GM18498 (cell line): ENCODE measurements at regions not wholly inside any gene's neighbourhood (a gene's known extent, or its start where the extent isn't known, plus 50 kb on each side); places are given as distances from the start of the nearest gene placed in this dataset.
"Not testable (repeated sequence)": the region's sequence is repeated elsewhere in the genome, so short reads cannot be mapped to it uniquely, and the experiment has no call there.

Source experiments
- ATAC-seq: cut with Tn5 transposase; IDR thresholded peaks from one replicate; pipeline ENCODE4 v1.9.1; 2021; ENCODE audit warnings: mild to moderate bottlenecking, moderate library complexity; ENCODE audit not compliant: unreplicated experiment

DNA sequence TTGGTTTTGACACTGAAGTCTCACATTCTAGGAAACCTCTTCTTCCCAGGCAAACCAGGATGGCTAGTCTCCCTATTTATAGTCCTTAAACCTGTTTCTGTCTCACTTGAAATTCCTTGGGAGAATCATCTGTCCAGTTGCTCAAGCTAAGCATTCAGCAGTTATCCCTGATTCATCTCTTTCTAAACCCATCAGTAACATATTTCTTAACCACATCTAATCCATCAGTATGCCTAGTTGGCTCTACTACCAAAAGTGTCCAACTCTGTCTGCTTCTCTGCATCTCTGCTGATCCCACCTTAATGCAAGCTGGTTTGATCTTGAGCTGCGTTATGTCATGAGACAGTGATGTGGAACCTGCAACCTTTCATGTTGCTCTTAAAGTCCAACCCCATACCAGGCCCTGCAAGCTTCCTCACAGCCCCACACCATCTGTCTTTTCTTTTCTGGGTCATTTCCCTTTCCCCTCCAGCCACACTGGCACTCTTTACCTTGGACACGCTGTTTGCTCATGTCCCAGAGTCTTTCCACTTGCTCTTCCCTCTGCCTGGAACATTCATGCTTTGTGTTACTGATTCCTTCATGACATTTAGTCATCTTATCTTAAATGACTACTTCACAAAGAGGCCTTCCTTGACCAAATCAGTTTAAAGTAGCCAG lies 380.8 kb upstream of the RGS6 start:
- ATAC-seq, result no peak

GRCh38 chr14:71552809-71553208 lies 379.4 kb upstream of the RGS6 start:
- no peak for ATAC-seq

DNA sequence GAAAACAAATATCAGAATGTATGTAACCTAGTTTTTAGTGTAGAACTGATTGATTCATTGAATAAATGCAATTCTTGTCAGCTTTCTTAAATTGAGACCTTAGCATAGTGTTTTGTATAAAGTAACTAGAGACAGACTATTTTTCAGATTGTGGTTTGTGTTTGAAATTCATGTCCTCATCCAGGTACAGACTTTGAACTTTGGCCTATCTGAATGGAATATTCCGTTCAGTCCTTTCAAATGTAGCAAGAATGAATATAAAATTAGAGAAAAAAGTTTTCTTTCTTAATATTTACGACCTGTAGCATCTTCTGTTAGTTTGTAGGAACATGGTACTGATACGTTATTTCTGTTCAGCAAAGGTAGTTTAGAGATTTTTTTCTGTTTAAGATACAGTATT lies 378.4 kb upstream of the RGS6 start:
- no peak for ATAC-seq

DNA sequence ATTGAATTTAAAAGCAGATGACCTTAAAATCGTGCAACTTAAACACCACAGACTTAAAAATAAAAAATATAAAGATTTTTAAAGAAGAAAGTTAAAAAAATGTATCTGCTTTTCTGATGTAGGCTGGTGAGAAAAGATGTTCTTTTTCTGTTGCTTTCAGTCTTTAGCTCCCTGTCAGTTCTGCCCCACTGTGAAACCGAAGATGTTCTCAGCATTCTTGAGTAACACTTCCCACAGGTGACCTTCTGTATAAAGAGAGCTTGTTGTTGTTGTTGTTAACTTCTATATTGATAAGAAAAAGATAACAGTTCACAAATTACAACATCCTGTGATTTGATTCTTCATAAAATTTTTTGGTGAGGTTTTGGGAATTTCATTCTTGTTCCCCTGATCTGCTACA lies 377.9 kb upstream of the RGS6 start:
- ATAC-seq, result peak; percentile 36

GRCh38 chr14:71554959-71555612 lies 377.1 kb upstream of the RGS6 start:
- ATAC-seq, result peak; percentile 21

DNA sequence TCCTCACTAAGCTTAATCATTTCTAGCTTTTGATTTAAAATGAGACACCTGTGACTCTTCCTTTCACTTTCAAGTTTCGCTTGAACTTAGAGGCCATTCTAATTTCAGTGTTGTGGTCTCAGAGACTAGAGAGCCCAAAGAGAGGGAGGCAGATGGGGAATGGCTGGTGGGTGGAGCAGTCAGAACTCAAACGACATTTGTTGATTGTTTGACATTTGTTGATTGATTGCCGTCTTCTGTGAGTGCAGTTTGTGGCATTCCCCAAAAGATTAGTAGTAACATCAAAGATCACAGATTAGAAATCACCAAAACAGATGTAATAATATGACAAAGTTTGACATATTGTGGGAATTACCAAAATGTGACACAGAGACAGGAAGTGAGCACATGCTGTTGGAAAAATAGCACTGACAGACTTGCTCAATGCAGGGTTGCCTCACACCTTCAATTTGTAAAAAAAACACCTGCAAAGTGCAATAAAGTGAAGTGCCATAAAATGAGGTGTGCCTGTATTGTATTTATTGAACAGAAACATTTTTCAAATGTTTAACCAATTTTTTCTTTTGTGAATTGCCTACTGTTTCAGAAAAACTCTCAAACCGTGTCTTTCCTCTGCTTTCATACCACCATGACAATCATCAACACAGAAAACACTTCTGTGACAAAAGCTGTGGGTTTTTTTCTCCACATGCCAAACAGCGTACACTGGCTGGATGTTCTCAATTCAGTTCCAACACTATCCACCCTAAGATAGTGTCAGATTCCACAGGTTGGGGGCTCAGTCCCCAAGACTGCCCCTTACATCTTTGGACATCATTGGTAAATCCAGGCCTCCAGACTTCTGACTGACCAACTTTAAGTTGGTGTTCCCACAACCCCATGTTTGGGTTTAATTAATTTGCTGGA lies 376.3 kb upstream of the RGS6 start:
- ATAC-seq, result peak; percentile 87

GRCh38 chr14:71556730-71557129 lies 375.5 kb upstream of the RGS6 start:
- no peak for ATAC-seq

GRCh38 chr14:71557351-71557750 lies 374.9 kb upstream of the RGS6 start:
- no peak for ATAC-seq

GRCh38 chr14:71558943-71559342 lies 373.3 kb upstream of the RGS6 start:
- ATAC-seq, result not testable (repeated sequence)

DNA sequence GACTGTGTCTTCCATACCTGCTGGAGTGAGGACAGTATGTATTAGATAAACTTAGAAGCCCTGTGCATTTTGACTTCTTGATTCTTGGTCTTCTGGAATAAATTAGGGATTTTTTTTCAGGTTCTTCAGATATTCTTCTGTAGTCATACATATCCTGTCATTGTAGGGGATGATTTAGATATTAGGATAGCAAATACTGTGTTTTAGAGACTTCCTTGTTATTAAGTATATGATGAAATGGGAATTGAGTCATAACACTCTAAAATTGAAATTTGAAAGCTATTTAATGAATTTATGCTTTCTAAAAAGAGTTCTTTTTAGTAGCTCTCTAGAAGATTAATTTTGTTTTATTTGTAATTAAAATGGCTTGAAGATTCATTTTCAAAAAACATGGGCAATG lies 371.5 kb upstream of the RGS6 start:
- ATAC-seq, result no peak

GRCh38 chr14:71563492-71564153 lies 368.6 kb upstream of the RGS6 start:
- ATAC-seq, result no peak

DNA sequence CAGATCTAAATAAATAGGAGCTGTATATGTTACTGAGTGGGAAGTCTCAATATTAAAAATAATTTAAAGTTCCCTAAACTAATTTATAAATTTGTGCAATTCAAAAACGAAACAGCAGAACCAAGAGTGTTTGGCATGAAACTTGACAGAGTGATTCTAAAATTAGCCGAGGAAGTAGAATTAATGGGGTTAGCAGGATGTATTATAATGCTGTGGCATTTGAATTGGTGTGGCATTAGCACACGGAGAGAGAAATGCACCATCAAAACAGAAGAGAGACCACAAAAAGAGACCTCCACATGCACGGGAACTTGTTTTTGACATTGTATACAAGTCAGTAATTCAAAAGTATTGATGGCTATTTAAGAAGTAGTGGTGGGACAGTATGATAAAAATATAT lies 366.0 kb upstream of the RGS6 start:
- ATAC-seq, result peak; percentile 67

DNA sequence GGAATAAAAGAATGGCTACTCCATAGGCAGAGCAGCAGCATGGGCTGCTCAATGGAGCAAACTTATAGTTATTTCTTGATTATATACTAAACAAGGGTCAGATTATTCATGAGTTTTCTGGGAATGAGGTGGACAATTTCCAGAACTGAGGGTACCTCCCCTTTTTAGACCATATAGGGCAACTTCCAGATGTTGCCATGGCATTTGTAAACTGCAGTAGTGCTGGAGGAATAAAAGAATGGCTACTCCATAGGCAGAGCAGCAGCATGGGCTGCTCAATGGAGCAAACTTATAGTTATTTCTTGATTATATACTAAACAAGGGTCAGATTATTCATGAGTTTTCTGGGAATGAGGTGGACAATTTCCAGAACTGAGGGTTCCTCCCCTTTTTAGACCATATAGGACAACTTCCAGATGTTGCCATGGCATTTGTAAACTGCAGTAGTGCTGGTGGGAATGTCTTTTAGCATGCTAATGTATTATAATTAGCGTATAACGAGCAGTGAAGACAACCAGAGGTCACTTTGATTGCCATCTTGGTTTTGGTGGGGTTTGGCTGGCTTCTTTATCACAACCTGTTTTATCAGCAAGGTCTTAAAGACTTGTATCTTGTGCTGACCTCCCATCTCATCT lies 364.6 kb upstream of the RGS6 start:
- not testable (repeated sequence) for ATAC-seq

- no peak for ATAC-seq
Observed at GRCh38 chr14:71574976-71575375, 357.3 kb upstream of the RGS6 start.

GRCh38 chr14:71576472-71576871 lies 355.8 kb upstream of the RGS6 start:
- no peak for ATAC-seq

DNA sequence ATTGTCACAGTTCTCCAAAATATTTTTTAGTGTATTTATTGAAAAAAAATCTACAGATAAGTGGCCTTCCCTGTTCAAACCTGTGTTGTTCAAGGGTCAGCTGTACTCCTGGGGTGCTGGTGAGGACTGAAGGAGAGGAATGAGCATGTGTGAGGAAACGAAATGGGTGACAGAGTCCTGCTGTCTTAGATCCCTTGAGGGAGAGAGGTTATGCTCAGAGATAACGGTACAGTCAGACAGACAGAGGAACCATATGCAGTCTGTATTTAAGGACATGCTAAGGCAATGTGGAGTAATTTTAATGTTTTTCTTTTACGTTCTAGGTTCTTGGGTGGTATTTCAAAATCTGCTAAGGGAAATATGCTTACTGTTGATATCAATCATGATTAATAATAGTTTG lies 352.9 kb upstream of the RGS6 start:
- ATAC-seq, result no peak

GRCh38 chr14:71582705-71583104 lies 349.5 kb upstream of the RGS6 start:
- ATAC-seq, result no peak

DNA sequence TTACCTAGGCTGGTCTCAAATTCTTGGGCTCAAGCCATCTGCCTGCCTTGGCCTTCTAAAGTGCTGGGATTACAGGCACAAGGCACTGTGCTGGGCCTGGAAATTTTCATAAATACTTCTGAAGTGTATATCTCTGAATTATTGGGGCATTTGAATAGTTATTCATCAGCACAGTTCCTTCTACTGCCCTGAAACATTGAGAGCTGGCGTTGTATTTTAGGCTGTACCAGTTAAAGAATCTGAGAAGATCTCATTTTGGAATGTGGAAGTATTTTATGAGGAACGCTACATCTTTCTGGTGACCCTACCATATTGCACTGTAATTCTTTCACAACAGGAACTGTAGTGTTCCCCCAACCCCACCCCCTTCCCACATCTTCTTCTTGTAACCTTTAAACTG lies 349.0 kb upstream of the RGS6 start:
- no peak for ATAC-seq

DNA sequence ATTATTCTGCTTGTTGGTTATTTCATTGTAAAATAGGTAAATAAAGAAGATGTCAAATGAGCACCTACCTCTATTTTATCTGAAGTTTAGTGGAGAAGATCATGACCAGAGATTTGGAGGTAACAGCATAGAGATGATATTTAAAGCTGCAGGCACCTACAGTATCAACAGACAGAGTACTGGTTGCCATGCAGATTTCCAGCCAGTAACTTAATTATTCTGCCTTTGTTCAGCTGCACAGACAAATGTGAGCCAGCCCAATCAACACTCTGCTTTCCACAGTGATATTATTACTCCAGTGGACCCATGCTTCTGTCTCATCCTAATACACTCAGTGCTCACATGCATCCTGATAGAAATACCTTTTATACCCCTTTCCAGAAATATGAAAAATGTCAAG lies 348.5 kb upstream of the RGS6 start:
- ATAC-seq, result no peak

DNA sequence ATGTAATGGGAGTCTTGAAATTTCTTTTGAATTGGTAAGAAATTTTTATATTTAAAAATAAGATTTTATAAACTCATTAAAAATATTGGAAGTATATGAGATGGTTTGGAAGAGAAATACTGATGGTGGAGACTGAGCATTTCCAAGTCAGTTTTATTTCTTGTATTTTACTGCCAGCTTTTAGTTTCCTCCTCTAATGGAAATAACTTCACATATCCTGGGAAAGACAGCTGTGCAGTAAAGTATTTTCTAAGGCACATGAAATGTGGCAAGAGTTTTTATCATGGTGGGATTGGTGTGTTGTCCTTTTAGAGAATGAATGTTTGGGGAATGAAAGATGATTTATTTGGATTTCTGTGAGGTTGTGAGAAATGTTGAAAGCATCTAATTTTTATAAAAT lies 346.9 kb upstream of the RGS6 start:
- ATAC-seq, result no peak
